MV-4-11 (cell line): ENCODE measurements at regions not wholly inside any gene's neighbourhood (a gene's known extent, or its start where the extent isn't known, plus 50 kb on each side); places are given as distances from the start of the nearest gene placed in this dataset.

Experiments
- DNase-seq: peaks from one replicate; lab custom pipeline; 2025; lab: John Stamatoyannopoulos, UW

GRCh38 chr6:47360388-47360787 is 50.7 kb upstream of the TNFRSF21 start:
- DNase-seq: peak; percentile 88

- DNase-seq: no peak
These were observed 53.3 kb upstream of the TNFRSF21 start for GRCh38 chr6:47362857-47363461.

GRCh38 chr6:47363736-47364135 is 54.0 kb upstream of the TNFRSF21 start:
- DNase-seq: no peak

GRCh38 chr6:47366335-47366890 is 56.7 kb upstream of the TNFRSF21 start:
- DNase-seq: no peak

- DNase-seq: no peak
These were observed 61.6 kb upstream of the TNFRSF21 start for GRCh38 chr6:47371139-47371869.

GRCh38 chr6:47371870-47372255 is 62.2 kb upstream of the TNFRSF21 start:
- no peak for DNase-seq

- DNase-seq: no peak
These were observed 62.6 kb upstream of the TNFRSF21 start for GRCh38 chr6:47372318-47372717.

- DNase-seq: peak; percentile 85
These were observed 65.7 kb upstream of the TNFRSF21 start for GRCh38 chr6:47375426-47375825.

GRCh38 chr6:47376930-47377329 is 67.2 kb upstream of the TNFRSF21 start:
- no peak for DNase-seq

- DNase-seq: no peak
These were observed 68.3 kb upstream of the TNFRSF21 start for GRCh38 chr6:47377971-47378370.

GRCh38 chr6:47379328-47379727 is 69.6 kb upstream of the TNFRSF21 start:
- DNase-seq: peak; percentile 38

GRCh38 chr6:47380251-47380650 is 70.5 kb upstream of the TNFRSF21 start:
- no peak for DNase-seq

GRCh38 chr6:47381036-47381435 is 71.3 kb upstream of the TNFRSF21 start:
- no peak for DNase-seq

- DNase-seq: no peak
These were observed 73.7 kb upstream of the TNFRSF21 start for GRCh38 chr6:47383360-47383759.

GRCh38 chr6:47391675-47392074 is 82.0 kb upstream of the TNFRSF21 start:
- DNase-seq: no peak

- no peak for DNase-seq
These were observed 82.5 kb upstream of the TNFRSF21 start for GRCh38 chr6:47392251-47392650.

- DNase-seq: no peak
These were observed 81.1 kb upstream of the CD2AP start for GRCh38 chr6:47396401-47397069.

GRCh38 chr6:47400581-47400980 is 77.0 kb upstream of the CD2AP start:
- no peak for DNase-seq

GRCh38 chr6:47402081-47402480 is 75.5 kb upstream of the CD2AP start:
- no peak for DNase-seq

- DNase-seq: no peak
These were observed 74.5 kb upstream of the CD2AP start for GRCh38 chr6:47403056-47403455.

- DNase-seq: no peak
These were observed 73.8 kb upstream of the CD2AP start for GRCh38 chr6:47403801-47404200.

- no peak for DNase-seq
These were observed 73.2 kb upstream of the CD2AP start for GRCh38 chr6:47404435-47404834.

GRCh38 chr6:47405273-47405672 is 72.3 kb upstream of the CD2AP start:
- no peak for DNase-seq
